ENCODE measurements at regions not wholly inside any gene's neighbourhood (a gene's known extent, or its start where the extent isn't known, plus 50 kb on each side); places are given as distances from the start of the nearest gene placed in this dataset.

DNA sequence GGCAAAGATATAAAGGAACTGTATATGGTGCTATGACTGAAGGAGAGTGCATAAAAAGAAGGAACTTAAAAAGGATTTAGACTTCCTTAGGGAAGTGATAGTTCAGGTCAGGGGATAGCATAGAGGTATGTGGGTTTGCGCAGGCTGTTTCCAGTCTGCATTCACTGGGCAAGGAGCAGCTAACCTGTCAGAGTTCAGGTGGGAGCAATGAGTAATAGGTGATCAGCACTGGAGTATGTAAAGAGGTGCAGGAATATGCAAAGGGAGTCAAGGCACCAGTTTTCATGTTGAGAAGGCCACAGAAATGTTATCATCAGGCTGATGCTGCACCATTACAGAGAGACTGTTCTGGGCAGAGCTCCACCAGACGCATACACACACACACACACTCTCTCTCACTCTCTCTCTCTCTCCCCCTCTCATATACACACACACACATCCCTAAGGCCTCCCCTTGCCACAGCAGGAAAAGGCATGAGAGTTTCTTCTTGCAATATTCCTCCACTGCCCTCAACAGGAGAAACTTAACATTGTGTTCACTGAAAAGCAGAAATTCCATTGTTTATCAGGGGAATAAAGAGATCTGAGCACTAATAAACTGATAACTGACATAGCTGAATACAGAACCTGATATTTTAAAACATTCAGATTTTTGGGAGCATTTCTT is 256.4 kb upstream of the GRID2 start:
- TF ChIP-seq CTCF (IDR thresholded peaks at IDR 0.05), result peak; percentile 14
- H3K4me1 ChIP-seq, result no peaks in the 10 kb centered on the region
- no peaks in the 10 kb centered on the region for H3K9me3 ChIP-seq
- H3K4me3 ChIP-seq, result no peak overlapping the region
- intact Hi-C loops (cut with DNase I), result no loop called here
- no peak for DNase-seq
- no peak overlapping the region for H3K9ac ChIP-seq (ENCODE audit: low read depth in 2 of 2, low read length in 2 of 2)
- H3K36me3 ChIP-seq, result no peaks in the 10 kb centered on the region
- H3K27ac ChIP-seq, result no peak overlapping the region
- H3K27me3 ChIP-seq, result no peaks in the 10 kb centered on the region

GRCh38 chr4:92050875-92051274 is 252.9 kb upstream of the GRID2 start:
- no peaks in the 10 kb centered on the region for H3K36me3 ChIP-seq
- DNase-seq, result no peak
- intact Hi-C loops (cut with DNase I), result no loop called here
- no peak overlapping the region for H3K27ac ChIP-seq
- no peaks in the 10 kb centered on the region for H3K4me1 ChIP-seq
- H3K4me3 ChIP-seq, result no peak overlapping the region
- no peak overlapping the region for H3K9ac ChIP-seq (ENCODE audit: low read depth in 2 of 2, low read length in 2 of 2)
- H3K27me3 ChIP-seq, result no peaks in the 10 kb centered on the region
- TF ChIP-seq CTCF (IDR thresholded peaks at IDR 0.05), result no peak
- no peaks in the 10 kb centered on the region for H3K9me3 ChIP-seq

DNA sequence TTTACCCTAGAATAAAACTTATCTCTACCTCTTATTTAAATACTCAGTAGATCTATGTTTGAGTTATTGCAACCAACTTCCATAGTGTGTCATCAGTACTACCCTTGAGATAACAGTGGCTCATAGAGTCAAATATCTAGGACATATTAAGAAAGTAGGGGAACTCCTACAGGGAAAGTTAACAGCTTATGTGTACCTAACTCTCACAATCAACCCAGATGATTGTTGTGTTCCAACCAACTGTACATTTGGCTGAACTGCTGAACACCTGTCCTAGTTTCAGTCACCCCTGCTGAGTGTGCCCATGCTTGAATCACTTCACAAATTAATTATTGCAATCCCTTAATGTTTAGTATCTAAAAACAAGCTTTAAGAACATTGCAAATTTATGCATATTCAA is 244.2 kb upstream of the GRID2 start:
- no peak for DNase-seq
- TF ChIP-seq CTCF (IDR thresholded peaks at IDR 0.05), result no peak
- Histone ChIP-seq H3K4me1 (no peaks in the 10 kb centered on the region), H3K9me3 (no peaks in the 10 kb centered on the region), H3K36me3 (no peaks in the 10 kb centered on the region), H3K27me3 (no peaks in the 10 kb centered on the region), H3K4me3 (no peak overlapping the region), H3K9ac (ENCODE audit: low read depth in 2 of 2, low read length in 2 of 2) (no peak overlapping the region), H3K27ac (no peak overlapping the region)
- intact Hi-C loops (cut with DNase I), result no loop called here

- Histone ChIP-seq H3K27ac (no peak overlapping the region), H3K9me3 (no peaks in the 10 kb centered on the region), H3K9ac (ENCODE audit: low read depth in 2 of 2, low read length in 2 of 2) (no peak overlapping the region), H3K4me1 (no peaks in the 10 kb centered on the region), H3K27me3 (no peaks in the 10 kb centered on the region), H3K36me3 (no peaks in the 10 kb centered on the region), H3K4me3 (no peak overlapping the region)
- TF ChIP-seq CTCF (IDR thresholded peaks at IDR 0.05), result no peak
- DNase-seq, result no peak
- intact Hi-C loops (cut with DNase I), result no loop called here
Measured at GRCh38 chr4:92060333-92060732, 243.4 kb upstream of the GRID2 start.

- H3K36me3 ChIP-seq, result no peaks in the 10 kb centered on the region
- no peaks in the 10 kb centered on the region for H3K27me3 ChIP-seq
- no peak for TF ChIP-seq CTCF (IDR thresholded peaks at IDR 0.05)
- H3K9ac ChIP-seq (ENCODE audit: low read depth in 2 of 2, low read length in 2 of 2), result no peak overlapping the region
- no peaks in the 10 kb centered on the region for H3K9me3 ChIP-seq
- no peak for DNase-seq
- intact Hi-C loops (cut with DNase I), result no loop called here
- no peaks in the 10 kb centered on the region for H3K4me1 ChIP-seq
- H3K4me3 ChIP-seq, result no peak overlapping the region
- H3K27ac ChIP-seq, result no peak overlapping the region
Measured at GRCh38 chr4:92064574-92064973, 239.2 kb upstream of the GRID2 start.
